ENCODE measurements at regions not wholly inside any gene's neighbourhood (a gene's known extent, or its start where the extent isn't known, plus 50 kb on each side); places are given as distances from the start of the nearest gene placed in this dataset.

- in situ Hi-C loops (cut with MboI; ENCODE audit: low sequenced_read_pairs in 4 of 4): no loop called here
- ATAC-seq: no peak
These were observed 93.2 kb upstream of the IL15 start for GRCh38 chr4:141543176-141543575.

GRCh38 chr4:141543706-141544105 lies 92.7 kb upstream of the IL15 start:
- TF ChIP-seq CTCF (IDR thresholded peaks at IDR 0.05 in 4 of 5, conservative IDR thresholded peaks at IDR 0.05 in 1 of 5) (no peak), POLR2A (IDR thresholded peaks at IDR 0.05) (no peak)
- Histone ChIP-seq H3K9me3 (no peaks in the 10 kb centered on the region), H3K4me3 (no peak overlapping the region), H3K27me3 (no peaks in the 10 kb centered on the region), H3K36me3 (no peaks in the 10 kb centered on the region), H3K27ac (no peak overlapping the region), H3K4me1 (no peaks in the 10 kb centered on the region)
- in situ Hi-C loops (cut with MboI; ENCODE audit: low sequenced_read_pairs in 4 of 4): no loop called here
- intact Hi-C loops (cut with DNase I; ENCODE audit: low total_unique reads): no loop called here
- ATAC-seq: no peak
- no peak for DNase-seq

More at GRCh38 chr4:141543176-141543575, 93.2 kb upstream of the IL15 start:
- Histone ChIP-seq H3K36me3 (no peaks in the 10 kb centered on the region), H3K27ac (no peak overlapping the region), H3K27me3 (no peaks in the 10 kb centered on the region), H3K4me1 (no peaks in the 10 kb centered on the region), H3K9me3 (no peaks in the 10 kb centered on the region), H3K4me3 (no peak overlapping the region)
- TF ChIP-seq CTCF (IDR thresholded peaks at IDR 0.05 in 4 of 5, conservative IDR thresholded peaks at IDR 0.05 in 1 of 5): no peak
- no peak for TF ChIP-seq POLR2A (IDR thresholded peaks at IDR 0.05)
- DNase-seq: no peak
- intact Hi-C loops (cut with DNase I; ENCODE audit: low total_unique reads): no loop called here

GRCh38 chr4:141548791-141549190 lies 87.6 kb upstream of the IL15 start:
- TF ChIP-seq CTCF (IDR thresholded peaks at IDR 0.05 in 4 of 5, conservative IDR thresholded peaks at IDR 0.05 in 1 of 5): no peak
- DNase-seq: no peak
- no peaks in the 10 kb centered on the region for H3K4me1 ChIP-seq
- in situ Hi-C loops (cut with MboI; ENCODE audit: low sequenced_read_pairs in 4 of 4): no loop called here
- H3K4me3 ChIP-seq: no peak overlapping the region
- H3K36me3 ChIP-seq: no peaks in the 10 kb centered on the region
- H3K27ac ChIP-seq: no peak overlapping the region
- ATAC-seq: no peak
- H3K9me3 ChIP-seq: no peaks in the 10 kb centered on the region
- intact Hi-C loops (cut with DNase I; ENCODE audit: low total_unique reads): no loop called here
- no peaks in the 10 kb centered on the region for H3K27me3 ChIP-seq

- TF ChIP-seq POLR2A (IDR thresholded peaks at IDR 0.05) (no peak), CTCF (IDR thresholded peaks at IDR 0.05 in 4 of 5, conservative IDR thresholded peaks at IDR 0.05 in 1 of 5) (no peak)
- intact Hi-C loops (cut with DNase I; ENCODE audit: low total_unique reads): no loop called here
- no peak for DNase-seq
These were observed 76.3 kb upstream of the IL15 start for GRCh38 chr4:141560056-141560455.

GRCh38 chr4:141562649-141563048 lies 73.7 kb upstream of the IL15 start:
- Histone ChIP-seq H3K4me1 (no peaks in the 10 kb centered on the region), H3K36me3 (no peaks in the 10 kb centered on the region), H3K9me3 (no peaks in the 10 kb centered on the region), H3K27ac (no peak overlapping the region), H3K4me3 (no peak overlapping the region), H3K27me3 (no peaks in the 10 kb centered on the region)
- intact Hi-C loops (cut with DNase I; ENCODE audit: low total_unique reads): no loop called here
- ATAC-seq: no peak
- TF ChIP-seq CTCF (IDR thresholded peaks at IDR 0.05 in 4 of 5, conservative IDR thresholded peaks at IDR 0.05 in 1 of 5) (no peak), POLR2A (IDR thresholded peaks at IDR 0.05) (no peak)
- in situ Hi-C loops (cut with MboI; ENCODE audit: low sequenced_read_pairs in 4 of 4): no loop called here
- no peak for DNase-seq

More at GRCh38 chr4:141560056-141560455, 76.3 kb upstream of the IL15 start:
- Histone ChIP-seq H3K27ac (no peak overlapping the region), H3K9me3 (no peaks in the 10 kb centered on the region), H3K4me3 (no peak overlapping the region), H3K36me3 (no peaks in the 10 kb centered on the region), H3K27me3 (no peaks in the 10 kb centered on the region), H3K4me1 (no peaks in the 10 kb centered on the region)
- no peak for ATAC-seq
- in situ Hi-C loops (cut with MboI; ENCODE audit: low sequenced_read_pairs in 4 of 4): no loop called here
